HL-60 (cell line): ENCODE measurements at regions not wholly inside any gene's neighbourhood (a gene's known extent, or its start where the extent isn't known, plus 50 kb on each side); places are given as distances from the start of the nearest gene placed in this dataset.

Source experiments
- CTCF ChIP-seq: IDR thresholded peaks from one replicate; pipeline ENCODE4 v1.5.1; 2011; ENCODE audit warnings: low read length, control low read depth, inconsistent platforms; ENCODE audit not compliant: insufficient read depth
- GABPA ChIP-seq: IDR thresholded peaks from 2 replicates; pipeline ENCODE4 v1.6.1; 2012; ENCODE audit warnings: low read depth
- POLR2AphosphoS5 ChIP-seq: IDR thresholded peaks from 2 replicates; pipeline ENCODE4 v1.6.1; 2012; ENCODE audit warnings: low read depth
- SPI1 ChIP-seq: IDR thresholded peaks from 2 replicates; pipeline ENCODE4 v1.6.1; 2012; ENCODE audit warnings: low read depth, mild to moderate bottlenecking, borderline replicate concordance

DNA sequence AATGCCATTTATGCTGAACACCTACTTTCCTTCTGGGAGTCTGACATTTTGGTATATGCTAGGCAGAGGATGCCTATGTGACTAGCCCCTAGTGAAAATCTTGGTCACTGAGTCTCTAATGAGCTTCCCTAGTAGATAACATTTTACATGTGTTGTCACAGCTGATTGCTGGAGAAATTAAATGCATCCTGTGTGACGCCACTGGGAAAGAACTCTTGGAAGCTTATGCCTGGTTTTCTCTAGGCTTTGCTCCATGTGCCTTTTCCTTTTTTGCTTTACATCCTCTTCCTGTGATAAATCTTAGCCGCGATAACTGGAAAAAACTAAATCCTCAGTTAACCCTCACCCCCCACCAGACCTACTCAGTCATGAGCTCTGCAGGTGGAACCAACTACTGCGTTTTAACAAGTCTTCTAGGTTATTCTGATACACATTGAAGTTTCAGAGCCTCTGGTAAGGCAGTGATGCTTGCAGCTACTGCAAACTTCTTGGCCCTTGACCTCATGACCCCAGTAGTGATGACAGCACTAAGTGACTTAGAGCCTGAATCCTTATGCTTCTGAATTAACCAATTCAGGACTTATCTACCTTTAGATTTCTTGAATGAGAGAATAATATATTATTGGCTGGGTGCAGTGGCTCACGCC lies 292.4 kb upstream of the SOX14 start:
- no peak for TF ChIP-seq CTCF
- TF ChIP-seq GABPA, result no peak
- no peak for TF ChIP-seq SPI1
- no peak for TF ChIP-seq POLR2AphosphoS5
